H9 (cell line): ENCODE measurements at regions not wholly inside any gene's neighbourhood (a gene's known extent, or its start where the extent isn't known, plus 50 kb on each side); places are given as distances from the start of the nearest gene placed in this dataset.
A peak's percentile ranks its signal among the peaks of the same experiment; 100 is the strongest.

Experiments used
- DNase-seq: peaks from one replicate; pipeline ENCODE4 v3.0.0-alpha.2; 2017
- H2AFZ ChIP-seq: one replicate; pipeline ENCODE4 v1.6.1; 2013; ENCODE audit warnings: mild to moderate bottlenecking, low read length, control low read depth, moderate library complexity
- H2AK5ac ChIP-seq: 2 replicates; pipeline ENCODE4 v1.6.1; 2013; ENCODE audit warnings: low read length, control low read depth, mixed read lengths; ENCODE audit not compliant: insufficient read length
- H2BK120ac ChIP-seq: one replicate; pipeline ENCODE4 v1.6.1; 2013; ENCODE audit warnings: low read depth, mild to moderate bottlenecking, low read length, control low read depth, inconsistent platforms; ENCODE audit not compliant: poor library complexity, severe bottlenecking
- H2BK12ac ChIP-seq: 2 replicates; pipeline ENCODE4 v1.6.1; 2013; ENCODE audit warnings: low read length, control low read depth, mixed read lengths, low read depth; ENCODE audit not compliant: insufficient read length
- H2BK15ac ChIP-seq: 2 replicates; pipeline ENCODE4 v1.6.1; 2013; ENCODE audit warnings: low read depth, low read length, control low read depth
- H2BK20ac ChIP-seq: one replicate; pipeline ENCODE4 v1.6.1; 2013; ENCODE audit warnings: low read depth, mild to moderate bottlenecking, low read length, control low read depth, inconsistent platforms; ENCODE audit not compliant: poor library complexity, severe bottlenecking
- H2BK5ac ChIP-seq: 2 replicates; pipeline ENCODE4 v1.6.1; 2013; ENCODE audit warnings: low read length, control low read depth, mixed read lengths; ENCODE audit not compliant: insufficient read length
- H3K14ac ChIP-seq: 2 replicates; pipeline ENCODE4 v1.6.1; 2013; ENCODE audit warnings: low read length, control low read depth; ENCODE audit not compliant: insufficient read depth
- H3K18ac ChIP-seq: 2 replicates; pipeline ENCODE4 v1.6.1; 2013; ENCODE audit warnings: low read depth, mild to moderate bottlenecking, mixed read lengths, low read length, control low read depth; ENCODE audit not compliant: insufficient read length
- H3K23ac ChIP-seq: 2 replicates; pipeline ENCODE4 v1.6.1; 2013; ENCODE audit warnings: low read length, control low read depth, mixed read lengths, low read depth; ENCODE audit not compliant: insufficient read length
- H3K23me2 ChIP-seq: 2 replicates; pipeline ENCODE4 v1.6.1; 2013; ENCODE audit warnings: low read depth, mild to moderate bottlenecking, mixed read lengths, low read length, control low read depth; ENCODE audit not compliant: insufficient read length, poor library complexity, severe bottlenecking
- H3K27ac ChIP-seq: 2 replicates; pipeline ENCODE4 v1.5.1; 2013; ENCODE audit warnings: low read length, control low read depth, mixed read lengths, low read depth; ENCODE audit not compliant: insufficient read length
- H3K27me3 ChIP-seq: 2 replicates; pipeline ENCODE4 v1.6.1; 2013; ENCODE audit warnings: low read length, control low read depth, inconsistent platforms; ENCODE audit not compliant: insufficient read depth
- H3K4ac ChIP-seq: 2 replicates; pipeline ENCODE4 v1.6.1; 2013; ENCODE audit warnings: low read depth, mild to moderate bottlenecking, control low read depth, inconsistent platforms, low read length, moderate library complexity
- H3K4me1 ChIP-seq: 2 replicates; pipeline ENCODE4 v1.6.1; 2013; ENCODE audit warnings: low read length, control low read depth, inconsistent platforms; ENCODE audit not compliant: insufficient read depth
- H3K4me2 ChIP-seq: 2 replicates; pipeline ENCODE4 v1.6.1; 2013; ENCODE audit warnings: low read length, control low read depth, mixed read lengths; ENCODE audit not compliant: insufficient read length, insufficient read depth
- H3K56ac ChIP-seq: 2 replicates; pipeline ENCODE4 v1.6.1; 2013; ENCODE audit warnings: low read depth, mild to moderate bottlenecking, mixed read lengths, low read length, control low read depth; ENCODE audit not compliant: insufficient read length
- H3K79me1 ChIP-seq: 2 replicates; pipeline ENCODE4 v1.6.1; 2013; ENCODE audit warnings: low read depth, mild to moderate bottlenecking, moderate library complexity, low read length, control low read depth, inconsistent platforms; ENCODE audit not compliant: insufficient read depth, poor library complexity, severe bottlenecking
- H3K79me2 ChIP-seq: 2 replicates; pipeline ENCODE4 v1.6.1; 2013; ENCODE audit warnings: low read length, control low read depth, inconsistent platforms; ENCODE audit not compliant: insufficient read depth
- H3K9ac ChIP-seq: 2 replicates; pipeline ENCODE4 v1.6.1; 2013; ENCODE audit warnings: low read length, control low read depth, mixed read lengths; ENCODE audit not compliant: insufficient read length; ENCODE audit errors: extremely low read depth
- H3K9me3 ChIP-seq: one replicate; pipeline ENCODE4 v1.6.1; 2013; ENCODE audit warnings: low read depth, low read length, inconsistent platforms; ENCODE audit not compliant: control insufficient read depth
- H3T11ph ChIP-seq: one replicate; pipeline ENCODE4 v1.6.1; 2013; ENCODE audit warnings: mild to moderate bottlenecking, low read length, control low read depth, inconsistent platforms
- H4K20me1 ChIP-seq: one replicate; pipeline ENCODE4 v1.6.1; 2013; ENCODE audit not compliant: control insufficient read depth, insufficient read length, insufficient read depth
- H4K5ac ChIP-seq: 2 replicates; pipeline ENCODE4 v1.6.1; 2013; ENCODE audit warnings: low read depth, mild to moderate bottlenecking, mixed read lengths, low read length, control low read depth; ENCODE audit not compliant: insufficient read length
- H4K8ac ChIP-seq: replicated peaks from 2 replicates; pipeline ENCODE4 v1.6.1; 2013; ENCODE audit warnings: low read length, control low read depth, mixed read lengths, low read depth; ENCODE audit not compliant: insufficient read length
- H4K91ac ChIP-seq: 2 replicates; pipeline ENCODE4 v1.6.1; 2013; ENCODE audit warnings: low read depth, mild to moderate bottlenecking, moderate library complexity, mixed read lengths, low read length, control low read depth; ENCODE audit not compliant: insufficient read length
- H3K27ac Mint-ChIP-seq, 3 experiments: 2 replicates in 2 of 3; 3 replicates in 1 of 3; pipeline ENCODE4 v1.8.0; 2020 to 2021; ENCODE audit warnings: mixed read lengths in 3 of 3, mild to moderate bottlenecking in 1 of 3, moderate library complexity in 1 of 3
- H3K27me3 Mint-ChIP-seq: 2 replicates; pipeline ENCODE4 v1.8.0; 2021; ENCODE audit warnings: low read depth, mild to moderate bottlenecking, moderate library complexity, mixed read lengths
- H3K36me3 Mint-ChIP-seq, 3 experiments: 2 replicates in 2 of 3; 3 replicates in 1 of 3; pipeline ENCODE4 v1.8.0; 2020 to 2021; ENCODE audit warnings: low read depth in 3 of 3, mixed read lengths in 3 of 3; ENCODE audit not compliant: insufficient read depth in 1 of 3
- H3K4me1 Mint-ChIP-seq, 2 experiments: 2 replicates each; pipeline ENCODE4 v1.8.0; 2020; ENCODE audit warnings: mixed read lengths in 2 of 2
- H3K4me3 Mint-ChIP-seq, 2 experiments: 2 replicates in 1 of 2; 3 replicates in 1 of 2; pipeline ENCODE4 v1.8.0; 2020 to 2021; ENCODE audit warnings: mild to moderate bottlenecking in 2 of 2, mixed read lengths in 2 of 2, moderate library complexity in 1 of 2
- H3K9me3 Mint-ChIP-seq, 2 experiments: 2 replicates in 1 of 2; 3 replicates in 1 of 2; pipeline ENCODE4 v1.8.0; 2020; ENCODE audit warnings: mild to moderate bottlenecking in 2 of 2, mixed read lengths in 2 of 2, moderate library complexity in 1 of 2
- CTCF ChIP-seq: fragments of 200-600 bp; sonication (generic); conservative IDR thresholded peaks from 3 replicates; pipeline ENCODE4 v1.8.0; 2021; ENCODE audit warnings: antibody characterized with exemption, mild to moderate bottlenecking
- WGBS: extraction: QIAGEN DNeasy Blood & Tissue Kit; methylation state at CpG from one replicate; pipeline ENCODE4 v1.1.7; 2013; ENCODE audit warnings: missing lambda C conversion rate, low lambda C conversion rate, mixed read lengths; ENCODE audit not compliant: insufficient read length; ENCODE audit errors: extremely low coverage; 5-methylcytosine and 5-hydroxymethylcytosine counted together

GRCh38 chr2:106581755-106582147, 94.6 kb downstream of the CD8B2 start:
- no peak overlapping the region for H3K27ac Mint-ChIP-seq
- Histone ChIP-seq H2BK5ac (no peak overlapping the region), H2BK20ac (no peak overlapping the region), H3K18ac (no peak overlapping the region), H3K56ac (no peak overlapping the region), H2AFZ (no peak overlapping the region), H3K23me2 (peaks cover 4% of the 10 kb centered on the region), H3K4me2 (peak overlapping the region; percentile 69), H3K27me3 (no peaks in the 10 kb centered on the region; the same call in 1 of the 2 replicates), H4K20me1 (no peaks in the 10 kb centered on the region), H3T11ph (no peak overlapping the region), H2AK5ac (no peak overlapping the region), H3K79me1 (no peaks in the 10 kb centered on the region), H3K14ac (no peak overlapping the region), H2BK120ac (no peak overlapping the region), H2BK15ac (no peak overlapping the region), H4K5ac (no peak overlapping the region), H3K27ac (no peak overlapping the region), H4K91ac (no peak overlapping the region), H3K79me2 (no peaks in the 10 kb centered on the region), H4K8ac (no peak overlapping the region), H3K4me1 (no peaks in the 10 kb centered on the region), H2BK12ac (no peak overlapping the region), H3K9me3 (no peaks in the 10 kb centered on the region), H3K4ac (no peak overlapping the region), H3K9ac (no peak overlapping the region), H3K23ac (no peak overlapping the region)
- DNase-seq = no peak
- H3K4me1 Mint-ChIP-seq = peaks cover 7 to 12% of the 10 kb centered on the region in 2 experiments
- H3K27me3 Mint-ChIP-seq = peaks cover 44% of the 10 kb centered on the region
- no peaks in the 10 kb centered on the region; a peak in 1 of 5 replicates for H3K9me3 Mint-ChIP-seq
- no CpG with 5 or more reads among the region's 3 CpGs for WGBS
- H3K4me3 Mint-ChIP-seq = peak overlapping the region; percentile 75 to 85
- H3K36me3 Mint-ChIP-seq = no peaks in the 10 kb centered on the region
- no peak for TF ChIP-seq CTCF
